Gastrocnemius medialis (tissue), 4 donors: ENCODE measurements at regions not wholly inside any gene's neighbourhood (a gene's known extent, or its start where the extent isn't known, plus 50 kb on each side); places are given as distances from the start of the nearest gene placed in this dataset.
"Not testable (repeated sequence)": the region's sequence is repeated elsewhere in the genome, so short reads cannot be mapped to it uniquely, and the experiment has no call there.

Source experiments
- ATAC-seq, 2 donors: fragments of 150-250 bp; one replicate each; pipeline ENCODE4 v1.9.1; 2016
- DNase-seq, 2 donors: peaks; one replicate each; pipeline ENCODE4 v3.0.0-alpha.2; 2019
- H3K27ac ChIP-seq, 4 donors: fragments of 200-600 bp; sonication (generic); 1 replicate in 1 of 4; 2 replicates in 3 of 4; pipeline ENCODE4 v1.5.1; 2016 to 2018; ENCODE audit warnings: mild to moderate bottlenecking in 2 of 4, moderate library complexity in 1 of 4
- H3K27me3 ChIP-seq, 3 donors: fragments of 200-600 bp; sonication (generic) in 2 of 3; 1 replicate in 1 of 3; 2 replicates in 2 of 3; pipeline versions ENCODE4 v1.5.1 to v1.6.0; 2016 to 2019; ENCODE audit warnings: mild to moderate bottlenecking in 1 of 3, moderate library complexity in 1 of 3
- H3K36me3 ChIP-seq, 2 donors: fragments of 200-600 bp; sonication (generic) in 1 of 2; one replicate each; pipeline ENCODE4 v1.5.1; 2017 to 2018
- H3K4me1 ChIP-seq, 2 donors: fragments of 200-600 bp; sonication (generic) in 1 of 2; one replicate each; pipeline ENCODE4 v1.5.1; 2016 to 2017; ENCODE audit warnings: mild to moderate bottlenecking in 2 of 2
- H3K4me3 ChIP-seq, 4 donors: fragments of 200-600 bp; sonication (generic) in 3 of 4; 1 replicate in 1 of 4; 2 replicates in 3 of 4; pipeline ENCODE4 v1.5.1; 2016 to 2019; ENCODE audit warnings: mild to moderate bottlenecking in 2 of 4
- H3K9me3 ChIP-seq, 3 donors: fragments of 200-600 bp; sonication (generic) in 2 of 3; 1 replicate in 1 of 3; 2 replicates in 2 of 3; pipeline ENCODE4 v1.5.1; 2016 to 2019
- CTCF ChIP-seq, 5 experiments: fragments of 450-650 bp in 3 of 5; fragments of 200-600 bp in 2 of 5; sonication (generic) in 2 of 5; IDR thresholded peaks in 4 of 5; conservative IDR thresholded peaks in 1 of 5; 1 replicate in 4 of 5; 2 replicates in 1 of 5; pipeline ENCODE4 v1.5.1; 2016 to 2019; ENCODE audit warnings: antibody characterized with exemption in 5 of 5, mild to moderate bottlenecking in 3 of 5, moderate library complexity in 3 of 5
- POLR2A ChIP-seq, 2 donors: fragments of 450-650 bp; IDR thresholded peaks; one replicate each; pipeline ENCODE4 v1.6.1; 2017; ENCODE audit warnings: antibody characterized with exemption in 2 of 2, mild to moderate bottlenecking in 2 of 2, moderate library complexity in 2 of 2
- in situ Hi-C, 4 donors: fragments of 200-750 bp; cut with MboI; loops; one replicate each; pipeline versions ENCODE4 v1.15.0 to v1.8.0; 2017; ENCODE audit warnings: low sequenced_read_pairs in 4 of 4
- intact Hi-C: fragments of 100-400 bp; cut with DNase I; formaldehyde crosslinking; loops from one replicate; pipeline ENCODE4 v1.15.1; 2023; ENCODE audit warnings: low total_unique reads

- H3K27ac ChIP-seq = no peak overlapping the region
- no peaks in the 10 kb centered on the region for H3K9me3 ChIP-seq
- ATAC-seq (no peak), DNase-seq (no peak)
- intact Hi-C loops (loop anchor here (5.0 to 10.0 kb wide), 2 partner anchors 142 to 811 kb away; partner anchors contain the start of gene RASGEF1B), in situ Hi-C loops (loop anchor here in 3 of 4 donors (10.0 to 25.0 kb wide), 3 partner anchors 82 to 821 kb away; partner anchors contain the start of gene RASGEF1B (in 1 of the 3))
- no peaks in the 10 kb centered on the region for H3K27me3 ChIP-seq
- H3K4me1 ChIP-seq = peaks cover 0 to 3% of the 10 kb centered on the region in 2 donors
- no peak overlapping the region for H3K4me3 ChIP-seq
- H3K36me3 ChIP-seq = no peaks in the 10 kb centered on the region
- no peak for TF ChIP-seq CTCF (IDR thresholded peaks at IDR 0.05 in 4 of 5, conservative IDR thresholded peaks at IDR 0.05 in 1 of 5)
- TF ChIP-seq POLR2A (IDR thresholded peaks at IDR 0.05) = no peak
Measured at GRCh38 chr4:82282875-82283274, 90.9 kb downstream of the HNRNPD start.

- intact Hi-C loops, H3K4me1 ChIP-seq, H3K27me3 ChIP-seq, H3K4me3 ChIP-seq, H3K27ac ChIP-seq, DNase-seq, ATAC-seq, H3K36me3 ChIP-seq, H3K9me3 ChIP-seq: not testable (repeated sequence)
- in situ Hi-C loops = loop anchor here in 2 of 4 donors (10.0 to 25.0 kb wide), 2 partner anchors 817 to 875 kb away; partner anchors contain the start of gene RASGEF1B (in 1 of the 2)
Measured at GRCh38 chr4:82279550-82279949, 94.2 kb downstream of the HNRNPD start.

GRCh38 chr4:82276332-82276640 is 97.5 kb downstream of the HNRNPD start:
- ATAC-seq (no peak), DNase-seq (no peak)
- in situ Hi-C loops (loop anchor here in 2 of 4 donors (10.0 to 25.0 kb wide), 2 partner anchors 814 to 871 kb away; partner anchors contain the start of gene RASGEF1B (in 1 of the 2)), intact Hi-C loops (no loop called here)
- no peaks in the 10 kb centered on the region for H3K9me3 ChIP-seq
- no peak for TF ChIP-seq POLR2A (IDR thresholded peaks at IDR 0.05)
- no peak for TF ChIP-seq CTCF (IDR thresholded peaks at IDR 0.05 in 4 of 5, conservative IDR thresholded peaks at IDR 0.05 in 1 of 5)
- H3K27me3 ChIP-seq = no peaks in the 10 kb centered on the region
- no peaks in the 10 kb centered on the region for H3K4me1 ChIP-seq
- H3K4me3 ChIP-seq = no peak overlapping the region
- H3K36me3 ChIP-seq = no peaks in the 10 kb centered on the region
- no peak overlapping the region for H3K27ac ChIP-seq

GRCh38 chr4:82275431-82276331 is 98.1 kb downstream of the HNRNPD start:
- Histone ChIP-seq H3K4me1 (no peaks in the 10 kb centered on the region), H3K9me3 (no peaks in the 10 kb centered on the region), H3K27me3 (no peaks in the 10 kb centered on the region), H3K4me3 (no peak overlapping the region), H3K36me3 (no peaks in the 10 kb centered on the region), H3K27ac (no peak overlapping the region)
- in situ Hi-C loops (loop anchor here in 2 of 4 donors (10.0 to 25.0 kb wide), 2 partner anchors 813 to 871 kb away; partner anchors contain the start of gene RASGEF1B (in 1 of the 2)), intact Hi-C loops (no loop called here)
- ATAC-seq (no peak), DNase-seq (no peak)
- TF ChIP-seq CTCF (IDR thresholded peaks at IDR 0.05 in 4 of 5, conservative IDR thresholded peaks at IDR 0.05 in 1 of 5) = no peak
- TF ChIP-seq POLR2A (IDR thresholded peaks at IDR 0.05) = no peak

- intact Hi-C loops, H3K36me3 ChIP-seq, H3K9me3 ChIP-seq, H3K4me3 ChIP-seq, H3K4me1 ChIP-seq, ATAC-seq, DNase-seq, H3K27me3 ChIP-seq, H3K27ac ChIP-seq: not testable (repeated sequence)
- in situ Hi-C loops = loop anchor here in 3 of 4 donors (10.0 to 25.0 kb wide), 2 partner anchors 812 to 870 kb away; partner anchors contain the start of gene RASGEF1B (in 2 of the 3)
Measured at GRCh38 chr4:82274700-82275099, 99.1 kb downstream of the HNRNPD start.

- DNase-seq, H3K27me3 ChIP-seq, intact Hi-C loops, H3K9me3 ChIP-seq, H3K27ac ChIP-seq, H3K4me1 ChIP-seq, H3K4me3 ChIP-seq, H3K36me3 ChIP-seq, ATAC-seq: not testable (repeated sequence)
- in situ Hi-C loops = loop anchor here in 2 of 4 donors (10.0 to 25.0 kb wide), 2 partner anchors 810 to 868 kb away; partner anchors contain the start of gene RASGEF1B (in 1 of the 2)
Measured at GRCh38 chr4:82272523-82272922, 101.3 kb downstream of the HNRNPD start.

GRCh38 chr4:82271915-82272480 is 101.8 kb downstream of the HNRNPD start:
- H3K4me1 ChIP-seq, H3K27me3 ChIP-seq, DNase-seq, intact Hi-C loops, H3K4me3 ChIP-seq, H3K9me3 ChIP-seq, H3K27ac ChIP-seq, H3K36me3 ChIP-seq, ATAC-seq: not testable (repeated sequence)
- in situ Hi-C loops = loop anchor here in 2 of 4 donors (10.0 to 25.0 kb wide), 2 partner anchors 810 to 867 kb away; partner anchors contain the start of gene RASGEF1B (in 1 of the 2)
